Osteocyte (in vitro differentiated cells): ENCODE measurements at regions not wholly inside any gene's neighbourhood (a gene's known extent, or its start where the extent isn't known, plus 50 kb on each side); places are given as distances from the start of the nearest gene placed in this dataset.

Experiments used
- DNase-seq: peaks from one replicate; pipeline ENCODE4 v3.0.0; 2021; ENCODE audit warnings: mixed read lengths; ENCODE audit not compliant: unreplicated experiment; ENCODE audit errors: extremely low spot score
- H3K27ac Mint-ChIP-seq: one replicate; pipeline ENCODE4 v1.8.0; 2021; ENCODE audit warnings: mild to moderate bottlenecking, mixed read lengths; ENCODE audit not compliant: unreplicated experiment
- H3K27me3 Mint-ChIP-seq: one replicate; pipeline ENCODE4 v1.8.0; 2021; ENCODE audit warnings: mixed read lengths; ENCODE audit not compliant: unreplicated experiment
- H3K36me3 Mint-ChIP-seq: one replicate; pipeline ENCODE4 v1.8.0; 2021; ENCODE audit warnings: mixed read lengths; ENCODE audit not compliant: unreplicated experiment
- H3K4me1 Mint-ChIP-seq: one replicate; pipeline ENCODE4 v1.8.0; 2021; ENCODE audit warnings: mixed read lengths; ENCODE audit not compliant: unreplicated experiment
- H3K4me3 Mint-ChIP-seq: one replicate; pipeline ENCODE4 v1.8.0; 2021; ENCODE audit warnings: mild to moderate bottlenecking, moderate library complexity, mixed read lengths; ENCODE audit not compliant: unreplicated experiment
- H3K9me3 Mint-ChIP-seq: one replicate; pipeline ENCODE4 v1.8.0; 2021; ENCODE audit warnings: mixed read lengths; ENCODE audit not compliant: unreplicated experiment
- CTCF ChIP-seq: fragments of 200-600 bp; sonication (generic); IDR thresholded peaks from 2 replicates; pipeline ENCODE4 v1.5.0; 2021; ENCODE audit warnings: antibody characterized with exemption, mild to moderate bottlenecking, moderate library complexity

- Mint-ChIP-seq H3K4me3 (no peak overlapping the region), H3K9me3 (peaks cover 4% of the 10 kb centered on the region), H3K36me3 (no peaks in the 10 kb centered on the region), H3K27ac (no peak overlapping the region), H3K4me1 (peaks cover 12% of the 10 kb centered on the region), H3K27me3 (no peaks in the 10 kb centered on the region)
- TF ChIP-seq CTCF = no peak
- DNase-seq = no peak
These were observed 243.7 kb downstream of the SLC16A7 start for GRCh38 chr12:59839514-59839913.

- no peak overlapping the region for H3K27ac Mint-ChIP-seq
- peaks cover 12% of the 10 kb centered on the region for H3K4me1 Mint-ChIP-seq
- no peaks in the 10 kb centered on the region for H3K36me3 Mint-ChIP-seq
- DNase-seq = no peak
- H3K9me3 Mint-ChIP-seq = peaks cover 4% of the 10 kb centered on the region
- H3K27me3 Mint-ChIP-seq = no peaks in the 10 kb centered on the region
- H3K4me3 Mint-ChIP-seq = no peak overlapping the region
- TF ChIP-seq CTCF = no peak
These were observed 247.5 kb downstream of the SLC16A7 start for GRCh38 chr12:59843260-59843843.

GRCh38 chr12:59844750-59845149 is 248.9 kb downstream of the SLC16A7 start:
- Mint-ChIP-seq H3K4me3 (no peak overlapping the region), H3K27ac (no peak overlapping the region), H3K27me3 (no peaks in the 10 kb centered on the region), H3K36me3 (no peaks in the 10 kb centered on the region), H3K4me1 (peaks cover 3% of the 10 kb centered on the region), H3K9me3 (peaks cover 6% of the 10 kb centered on the region)
- no peak for DNase-seq
- TF ChIP-seq CTCF = no peak

GRCh38 chr12:59845293-59845692 is 249.5 kb downstream of the SLC16A7 start:
- Mint-ChIP-seq H3K27ac (no peak overlapping the region), H3K27me3 (no peaks in the 10 kb centered on the region), H3K36me3 (no peaks in the 10 kb centered on the region), H3K4me1 (no peaks in the 10 kb centered on the region), H3K9me3 (peaks cover 7% of the 10 kb centered on the region), H3K4me3 (no peak overlapping the region)
- DNase-seq = no peak
- no peak for TF ChIP-seq CTCF

- DNase-seq = no peak
- no peak for TF ChIP-seq CTCF
- no peaks in the 10 kb centered on the region for H3K36me3 Mint-ChIP-seq
- H3K4me1 Mint-ChIP-seq = no peaks in the 10 kb centered on the region
- no peak overlapping the region for H3K27ac Mint-ChIP-seq
- peaks cover 7% of the 10 kb centered on the region for H3K9me3 Mint-ChIP-seq
- no peaks in the 10 kb centered on the region for H3K27me3 Mint-ChIP-seq
- no peak overlapping the region for H3K4me3 Mint-ChIP-seq
These were observed 251.3 kb downstream of the SLC16A7 start for GRCh38 chr12:59847127-59847526.
